ENCODE measurements at regions not wholly inside any gene's neighbourhood (a gene's known extent, or its start where the extent isn't known, plus 50 kb on each side); places are given as distances from the start of the nearest gene placed in this dataset.
"Not testable (repeated sequence)": the region's sequence is repeated elsewhere in the genome, so short reads cannot be mapped to it uniquely, and the experiment has no call there.

GRCh38 chr14:105945896-105946295 lies 419.5 kb downstream of the TMEM121 start:
- WGBS = 59% methylated on average over 7 of the region's 7 CpGs
- Histone ChIP-seq H3K4me1 (ENCODE audit: control insufficient read depth in 4 of 4, insufficient read depth in 4 of 4, low read length in 3 of 4) (peaks cover 0 to 14% (median 7%) of the 10 kb centered on the region in 4 donors), H3K4me3 (ENCODE audit: low read depth in 1 of 3, low read length in 3 of 3) (no peak overlapping the region), H3K27ac (ENCODE audit: low read depth in 1 of 2, low read length in 2 of 2) (no peak overlapping the region), H3K9me3 (ENCODE audit: control insufficient read depth in 4 of 4, low read length in 3 of 4) (no peaks in the 10 kb centered on the region), H3K9ac (ENCODE audit: low read depth in 1 of 2, low read length in 2 of 2) (no peak overlapping the region), H3K27me3 (ENCODE audit: control insufficient read depth in 4 of 4, insufficient read depth in 4 of 4, low read length in 3 of 4) (no peaks in the 10 kb centered on the region), H3K36me3 (ENCODE audit: control insufficient read depth in 4 of 4, insufficient read depth in 3 of 4, low read depth in 1 of 4, low read length in 3 of 4) (no peaks in the 10 kb centered on the region)
- no peak for DNase-seq (ENCODE audit: low spot score)
- TF ChIP-seq SP1 (IDR thresholded peaks at IDR 0.05) (no peak), JUND (IDR thresholded peaks at IDR 0.05) (no peak)

GRCh38 chr14:105947599-105947998 lies 421.2 kb downstream of the TMEM121 start:
- Histone ChIP-seq H3K9me3 (ENCODE audit: control insufficient read depth in 4 of 4, low read length in 3 of 4) (no peaks in the 10 kb centered on the region), H3K27ac (ENCODE audit: low read depth in 1 of 2, low read length in 2 of 2) (no peak overlapping the region), H3K9ac (ENCODE audit: low read depth in 1 of 2, low read length in 2 of 2) (no peak overlapping the region), H3K4me3 (ENCODE audit: low read depth in 1 of 3, low read length in 3 of 3) (no peak overlapping the region), H3K36me3 (ENCODE audit: control insufficient read depth in 4 of 4, insufficient read depth in 3 of 4, low read depth in 1 of 4, low read length in 3 of 4) (no peaks in the 10 kb centered on the region), H3K4me1 (ENCODE audit: control insufficient read depth in 4 of 4, insufficient read depth in 4 of 4, low read length in 3 of 4) (peaks cover 0 to 14% (median 7%) of the 10 kb centered on the region in 4 donors), H3K27me3 (ENCODE audit: control insufficient read depth in 4 of 4, insufficient read depth in 4 of 4, low read length in 3 of 4) (peaks cover 0 to under 1% (median 0%) of the 10 kb centered on the region in 4 donors)
- WGBS = 68% methylated on average over 4 of the region's 4 CpGs
- DNase-seq (ENCODE audit: low spot score) = no peak
- TF ChIP-seq ZBTB33 (IDR thresholded peaks at IDR 0.05) (no peak), YY1 (IDR thresholded peaks at IDR 0.05) (no peak), SP1 (IDR thresholded peaks at IDR 0.05) (no peak), ATF3 (IDR thresholded peaks at IDR 0.05) (no peak), GABPA (IDR thresholded peaks at IDR 0.05 in 1 of 2, conservative IDR thresholded peaks at IDR 0.05 in 1 of 2) (no peak), JUND (IDR thresholded peaks at IDR 0.05) (no peak), CTCF (IDR thresholded peaks at IDR 0.05; ENCODE audit: low read depth, low read length, missing input control) (no peak), REST (IDR thresholded peaks at IDR 0.05) (no peak), RXRA (IDR thresholded peaks at IDR 0.05) (no peak), HNF4G (IDR thresholded peaks at IDR 0.05) (no peak), EGR1 (IDR thresholded peaks at IDR 0.05; ENCODE audit: low read depth in 2 of 2) (no peak), HNF4A (conservative IDR thresholded peaks at IDR 0.05) (no peak), FOXA2 (IDR thresholded peaks at IDR 0.05) (no peak), RAD21 (IDR thresholded peaks at IDR 0.05) (no peak), TAF1 (conservative IDR thresholded peaks at IDR 0.05) (no peak), FOXA1 (IDR thresholded peaks at IDR 0.05) (no peak), MAX (IDR thresholded peaks at IDR 0.05) (no peak)

GRCh38 chr14:105948955-105949354 lies 422.6 kb downstream of the TMEM121 start:
- H3K27ac ChIP-seq (ENCODE audit: low read depth in 1 of 2, low read length in 2 of 2) = not testable (repeated sequence)
- WGBS = 42% methylated on average over 3 of the region's 3 CpGs

GRCh38 chr14:105950364-105950892 lies 424.0 kb downstream of the TMEM121 start:
- not testable (repeated sequence) for H3K36me3 ChIP-seq (ENCODE audit: control insufficient read depth in 4 of 4, insufficient read depth in 3 of 4, low read depth in 1 of 4, low read length in 3 of 4); H3K9ac ChIP-seq (ENCODE audit: low read depth in 1 of 2, low read length in 2 of 2); H3K4me3 ChIP-seq (ENCODE audit: low read depth in 1 of 3, low read length in 3 of 3); H3K9me3 ChIP-seq (ENCODE audit: control insufficient read depth in 4 of 4, low read length in 3 of 4); DNase-seq (ENCODE audit: low spot score); H3K27me3 ChIP-seq (ENCODE audit: control insufficient read depth in 4 of 4, insufficient read depth in 4 of 4, low read length in 3 of 4); H3K4me1 ChIP-seq (ENCODE audit: control insufficient read depth in 4 of 4, insufficient read depth in 4 of 4, low read length in 3 of 4); H3K27ac ChIP-seq (ENCODE audit: low read depth in 1 of 2, low read length in 2 of 2)
- 65% methylated on average over 6 of the region's 6 CpGs for WGBS

More at GRCh38 chr14:105948955-105949354, 422.6 kb downstream of the TMEM121 start:
- DNase-seq (ENCODE audit: low spot score); H3K4me3 ChIP-seq (ENCODE audit: low read depth in 1 of 3, low read length in 3 of 3); H3K9ac ChIP-seq (ENCODE audit: low read depth in 1 of 2, low read length in 2 of 2); H3K27me3 ChIP-seq (ENCODE audit: control insufficient read depth in 4 of 4, insufficient read depth in 4 of 4, low read length in 3 of 4); H3K36me3 ChIP-seq (ENCODE audit: control insufficient read depth in 4 of 4, insufficient read depth in 3 of 4, low read depth in 1 of 4, low read length in 3 of 4); H3K9me3 ChIP-seq (ENCODE audit: control insufficient read depth in 4 of 4, low read length in 3 of 4): not testable (repeated sequence)
- H3K4me1 ChIP-seq (ENCODE audit: control insufficient read depth in 4 of 4, insufficient read depth in 4 of 4, low read length in 3 of 4) = peaks cover 0 to 12% (median 7%) of the 10 kb centered on the region in 4 donors
